ENCODE measurements at regions not wholly inside any gene's neighbourhood (a gene's known extent, or its start where the extent isn't known, plus 50 kb on each side); places are given as distances from the start of the nearest gene placed in this dataset.
"Not testable (repeated sequence)": the region's sequence is repeated elsewhere in the genome, so short reads cannot be mapped to it uniquely, and the experiment has no call there.

DNA sequence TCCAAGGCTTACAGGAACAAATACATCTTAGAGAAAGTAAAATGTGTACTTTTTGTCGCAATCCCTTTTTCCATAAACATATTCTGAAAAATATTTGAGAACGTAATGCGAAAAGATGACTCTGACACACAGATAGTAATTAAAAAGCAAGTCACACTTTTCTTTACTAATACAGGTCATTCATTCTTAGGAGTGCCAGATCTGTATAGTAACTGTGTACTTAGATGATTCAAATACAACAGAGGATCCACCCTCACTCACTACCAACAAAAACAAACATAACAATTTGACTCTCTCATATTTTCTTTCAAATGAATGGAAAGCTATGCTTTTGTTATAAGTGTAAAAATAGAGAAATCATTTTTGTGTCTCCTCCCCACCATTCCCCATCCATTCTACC lies 795.4 kb downstream of the SLC6A15 start:
- no peak for DNase-seq

GRCh38 chr12:84113666-84114065 lies 798.9 kb downstream of the SLC6A15 start:
- DNase-seq, result no peak

DNA sequence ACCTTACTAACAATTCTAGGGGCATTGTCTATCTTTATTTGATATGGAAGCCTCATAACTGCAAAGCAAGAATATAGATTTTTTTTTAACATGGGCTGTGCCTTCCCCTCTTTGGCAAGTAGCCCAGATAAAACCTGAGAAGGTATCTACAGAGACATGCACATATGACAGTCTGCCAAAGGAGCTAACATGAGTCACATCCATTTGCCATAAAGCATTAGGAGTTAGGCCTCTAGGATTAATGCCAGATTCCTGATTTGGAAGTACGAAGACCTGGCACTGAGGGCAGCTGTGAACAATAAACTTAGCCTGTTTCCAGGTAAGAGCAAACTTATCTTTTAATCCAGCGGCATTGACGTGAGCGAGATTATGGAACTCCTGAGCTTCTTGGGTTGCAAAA lies 808.7 kb downstream of the SLC6A15 start:
- not testable (repeated sequence) for DNase-seq

DNA sequence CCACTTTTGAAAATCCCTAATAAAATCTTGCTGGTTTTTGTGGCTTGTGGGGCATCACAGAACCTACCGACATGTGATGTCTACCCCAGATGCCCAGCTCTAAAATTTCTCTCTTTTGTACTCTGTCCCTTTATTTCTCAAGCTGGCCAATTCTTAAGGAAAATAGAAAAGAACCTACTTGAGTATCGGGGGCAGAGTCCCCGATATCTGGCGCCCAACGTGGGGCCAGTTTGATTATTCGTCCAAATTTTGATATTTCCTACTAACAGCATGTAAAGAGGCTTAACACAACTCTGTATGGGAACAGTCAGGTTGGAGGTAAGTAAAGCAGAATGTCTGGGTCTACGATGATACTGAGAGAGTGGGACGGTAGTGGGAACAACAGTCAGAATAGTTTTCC lies 810.6 kb downstream of the SLC6A15 start:
- not testable (repeated sequence) for DNase-seq

DNA sequence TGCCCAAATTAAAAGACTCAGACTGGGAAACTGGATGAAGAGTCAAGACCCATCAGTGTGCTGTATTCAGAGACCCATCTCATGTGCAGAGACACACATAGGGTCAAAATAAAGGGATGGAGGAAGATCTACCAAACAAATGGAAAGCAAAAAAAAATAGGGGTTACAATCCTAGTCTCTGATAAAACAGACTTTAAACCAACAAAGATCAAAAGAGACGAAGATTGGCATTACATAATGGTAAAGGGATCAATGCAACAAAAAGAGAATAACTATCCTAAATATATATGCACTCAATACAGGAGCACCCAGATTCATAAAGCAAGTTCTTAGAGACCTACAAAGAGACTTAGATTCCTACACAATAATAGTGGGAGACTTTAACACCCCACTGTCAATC lies 813.0 kb downstream of the SLC6A15 start:
- peak; percentile 16 to 83 for DNase-seq

GRCh38 chr12:84091651-84092050 lies 820.9 kb downstream of the SLC6A15 start:
- no peak for DNase-seq

- no peak for DNase-seq
Observed at GRCh38 chr12:84089356-84089755, 823.2 kb downstream of the SLC6A15 start.

DNA sequence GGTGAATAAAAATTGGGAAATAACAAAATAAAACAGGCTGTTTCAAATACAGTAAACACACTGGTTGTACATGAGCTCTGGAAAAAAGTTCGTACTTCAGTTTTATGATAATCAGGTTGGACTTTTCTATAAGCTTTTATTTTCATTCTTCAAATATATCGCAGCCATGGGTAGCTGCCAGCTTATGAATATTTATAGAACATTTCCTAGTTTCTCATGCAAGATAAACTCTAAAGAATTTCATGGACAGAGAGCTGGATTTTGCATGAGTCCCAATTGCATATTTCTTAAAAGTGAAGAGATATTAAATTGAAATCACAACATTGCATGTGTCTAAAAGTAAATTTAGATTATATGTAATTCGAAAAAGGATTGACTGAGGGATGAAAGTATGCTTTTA lies 827.6 kb downstream of the SLC6A15 start:
- no peak for DNase-seq

DNA sequence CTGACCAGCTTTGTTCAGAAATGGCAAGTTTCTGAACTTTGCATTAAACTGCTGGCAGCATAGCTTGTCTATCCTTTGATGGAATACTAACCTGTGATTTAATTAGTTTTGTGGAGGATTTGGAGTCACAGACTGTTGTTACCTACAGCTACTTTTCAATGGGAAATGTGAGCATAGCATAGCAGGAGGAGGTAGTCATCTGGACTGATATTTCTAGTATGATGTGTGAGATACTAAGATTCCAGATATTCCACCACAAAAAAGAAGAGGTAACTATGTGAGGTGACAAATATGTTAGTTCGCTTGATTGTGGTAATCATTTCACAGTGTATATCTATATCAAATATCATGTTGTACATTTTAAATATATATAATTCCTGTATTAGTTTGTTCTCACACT lies 833.0 kb downstream of the SLC6A15 start:
- no peak for DNase-seq

DNA sequence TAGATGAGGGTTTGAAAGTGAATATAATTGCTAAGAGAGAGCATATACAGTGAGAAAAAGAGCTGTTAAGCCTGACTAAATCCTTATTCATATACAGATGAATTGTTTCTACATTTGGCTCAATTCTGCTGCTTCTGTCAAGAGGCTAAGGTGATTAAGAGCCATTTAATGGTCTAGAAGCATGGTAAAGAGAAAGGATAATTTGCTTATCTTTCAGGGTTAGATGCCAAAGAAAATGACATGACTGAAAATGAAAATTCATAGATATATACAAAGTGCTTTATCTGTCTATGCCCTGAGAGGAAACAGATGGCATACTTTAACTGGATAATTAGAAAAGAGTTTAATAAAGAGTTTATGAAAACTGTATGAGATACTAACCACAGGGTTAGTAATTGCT lies 834.9 kb downstream of the SLC6A15 start:
- no peak for DNase-seq

DNA sequence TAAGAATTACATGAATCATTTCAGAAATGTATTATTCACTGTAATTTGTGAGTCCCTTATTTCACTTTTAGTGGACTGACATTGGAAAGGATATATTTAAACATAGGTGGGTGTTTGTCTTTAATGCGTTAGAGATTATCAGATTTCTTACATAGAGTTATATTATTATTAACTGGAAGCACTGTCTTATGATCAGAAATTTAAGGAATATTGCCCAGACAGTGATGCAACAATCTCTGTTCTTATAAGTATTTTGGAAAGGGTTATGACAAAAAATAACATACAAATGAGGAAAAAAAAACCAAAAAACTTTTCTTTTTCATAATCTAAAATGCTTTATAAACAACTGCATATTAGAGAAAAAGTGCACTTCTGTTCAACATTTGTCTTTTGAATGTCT lies 836.6 kb downstream of the SLC6A15 start:
- no peak for DNase-seq

DNA sequence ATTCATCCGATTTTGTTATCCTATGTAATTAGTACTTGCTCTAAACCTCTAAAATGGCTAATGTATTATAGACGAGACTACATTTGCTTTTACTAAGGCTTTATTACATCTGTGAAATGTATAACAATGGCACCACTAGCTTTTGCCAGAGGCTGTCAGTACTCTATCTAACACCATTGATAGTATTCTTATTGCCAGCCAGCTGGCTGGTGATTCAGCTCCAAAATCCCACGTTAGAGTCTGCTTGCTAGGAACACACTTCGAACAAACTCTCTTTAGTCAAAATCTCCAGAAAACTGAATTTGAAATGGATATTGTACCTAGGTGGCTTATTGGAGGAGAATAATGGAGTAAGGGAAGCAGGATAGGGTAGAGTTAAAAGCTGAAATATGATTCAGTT lies 839.2 kb downstream of the SLC6A15 start:
- DNase-seq, result no peak

DNA sequence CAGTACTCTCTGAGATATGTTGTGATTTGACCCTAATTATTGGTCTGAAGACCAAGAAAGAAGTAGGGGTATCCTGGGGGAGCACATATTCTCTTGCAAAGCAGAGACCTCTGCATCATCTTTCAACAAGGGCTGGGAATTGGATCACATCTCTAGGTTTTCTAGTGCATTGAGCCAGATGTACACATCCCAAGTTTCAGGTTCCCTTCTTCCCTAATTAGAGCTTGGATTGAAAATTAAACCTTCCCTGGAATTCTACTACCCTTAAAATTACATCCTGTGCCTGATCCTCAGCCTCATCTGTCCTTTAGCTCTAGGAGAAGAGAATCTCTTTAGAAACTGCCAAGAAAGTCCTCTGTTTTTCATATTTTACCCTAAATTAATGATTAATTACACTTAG lies 839.6 kb downstream of the SLC6A15 start:
- DNase-seq, result no peak

DNA sequence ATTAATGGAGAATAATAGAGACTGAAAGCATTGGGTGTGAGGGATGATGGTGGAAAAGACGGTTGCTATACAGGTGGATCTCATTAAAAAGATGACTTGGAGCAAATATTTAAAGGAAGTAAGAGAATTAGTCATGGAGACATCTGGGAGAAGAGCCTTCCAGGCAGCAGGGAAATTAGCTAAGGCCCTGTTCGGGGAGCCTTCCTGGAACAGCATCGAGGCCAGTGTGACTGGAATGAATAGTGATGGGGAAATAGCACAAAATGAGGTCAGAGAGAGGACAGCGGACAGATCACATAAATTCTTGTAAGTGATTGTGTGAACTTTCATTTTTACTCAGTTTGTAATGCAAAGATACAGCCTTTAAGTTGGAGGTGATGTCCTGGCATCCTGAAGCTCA lies 842.3 kb downstream of the SLC6A15 start:
- DNase-seq, result no peak

GRCh38 chr12:84069699-84070098 lies 842.9 kb downstream of the SLC6A15 start:
- DNase-seq, result no peak

DNA sequence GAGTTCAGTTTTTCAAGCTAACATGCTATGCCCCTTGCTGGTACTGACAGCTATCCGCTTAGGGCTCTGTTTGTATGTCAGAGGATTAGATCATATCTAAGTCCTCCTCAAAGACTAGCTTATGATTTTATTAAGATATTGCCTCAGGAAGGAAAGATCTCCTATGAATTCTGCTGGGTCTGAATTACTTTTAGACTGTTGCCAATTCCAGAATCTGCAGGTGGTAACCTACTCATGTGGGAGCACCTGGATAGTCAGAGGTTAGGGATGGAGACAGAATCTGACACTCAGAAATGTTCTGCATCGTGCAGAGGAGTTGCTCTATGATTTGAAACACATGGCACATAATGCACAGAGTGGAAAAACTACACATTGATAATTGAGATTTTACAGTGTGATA lies 843.4 kb downstream of the SLC6A15 start:
- DNase-seq, result no peak

DNA sequence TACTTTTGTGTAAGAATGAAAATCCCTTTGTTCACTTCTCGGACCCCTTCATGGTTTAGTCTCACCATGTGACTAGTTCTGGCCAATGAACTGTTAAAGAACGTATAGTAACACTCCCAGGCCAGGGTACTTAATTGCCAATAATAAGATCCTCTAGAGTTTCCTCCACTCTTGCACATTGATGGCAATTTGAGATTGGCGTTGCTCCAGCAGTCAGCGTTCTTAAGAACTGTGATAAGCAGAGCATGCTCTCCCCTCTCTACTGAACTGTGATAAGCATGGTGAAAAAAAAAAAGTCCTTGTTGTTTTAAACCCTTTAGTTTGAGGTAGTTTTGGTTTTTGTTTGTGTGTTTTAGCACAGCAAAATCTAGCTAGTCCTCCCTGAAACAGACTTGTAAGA lies 854.5 kb downstream of the SLC6A15 start:
- no peak for DNase-seq

DNA sequence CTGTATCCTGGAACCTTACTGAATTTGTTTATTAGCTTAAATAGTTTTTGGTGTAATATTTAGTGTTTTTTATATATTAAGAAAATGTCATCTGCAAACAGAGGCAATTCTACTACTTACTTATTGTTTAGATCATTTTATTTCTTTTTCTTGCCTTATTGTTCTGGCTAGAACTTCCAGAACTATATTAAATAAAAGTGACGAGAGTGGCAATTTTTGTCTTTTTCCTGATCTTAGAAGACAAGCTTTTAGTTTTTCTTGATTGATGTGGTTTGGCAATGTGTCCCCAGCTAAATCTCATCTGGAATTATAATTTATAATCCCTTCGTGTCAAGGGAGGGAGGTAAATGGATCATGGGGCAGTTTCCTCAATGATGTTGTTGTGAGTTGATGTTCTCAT lies 857.8 kb downstream of the SLC6A15 start:
- no peak for DNase-seq

- no peak for DNase-seq
Observed at GRCh38 chr12:84047881-84048280, 864.7 kb downstream of the SLC6A15 start.

DNA sequence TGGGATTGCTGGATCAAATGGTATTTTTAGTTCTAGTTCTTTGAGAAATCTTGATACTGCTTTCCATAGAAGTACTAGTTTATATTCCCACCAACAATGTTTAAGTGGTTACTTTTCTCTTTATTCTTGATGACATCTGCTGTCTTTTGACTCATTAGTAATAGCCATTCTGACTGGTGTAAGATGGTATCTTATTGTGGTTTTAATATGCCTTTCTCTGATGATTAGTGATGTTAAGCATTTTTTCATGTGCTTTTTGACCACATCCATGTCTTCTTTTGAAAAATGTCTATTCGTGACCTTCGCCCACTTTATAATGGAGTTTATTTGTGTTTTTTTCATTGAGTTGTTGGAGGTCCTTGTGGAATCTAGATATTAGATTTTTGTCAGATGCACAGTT lies 865.7 kb downstream of the SLC6A15 start:
- DNase-seq, result no peak

DNA sequence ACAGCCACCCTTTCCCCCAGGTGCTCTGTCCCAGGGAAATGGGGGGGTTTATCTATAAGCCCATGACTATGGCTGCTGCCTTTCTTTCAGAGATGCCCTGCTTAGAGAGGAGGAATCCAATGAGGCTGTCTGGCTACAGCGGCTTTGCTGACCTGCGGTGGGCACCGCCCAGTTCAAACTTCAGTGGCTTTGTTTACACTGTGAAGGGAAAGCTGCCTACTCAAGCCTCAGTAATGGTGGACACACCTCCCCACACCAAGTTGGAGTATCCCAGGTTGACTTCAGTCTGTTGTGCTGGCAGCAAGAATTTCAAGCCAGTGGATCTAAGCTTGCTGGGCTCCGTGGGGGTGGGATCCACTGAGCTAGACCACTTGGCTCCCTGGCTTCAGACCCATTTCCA lies 869.2 kb downstream of the SLC6A15 start:
- DNase-seq, result no peak

DNA sequence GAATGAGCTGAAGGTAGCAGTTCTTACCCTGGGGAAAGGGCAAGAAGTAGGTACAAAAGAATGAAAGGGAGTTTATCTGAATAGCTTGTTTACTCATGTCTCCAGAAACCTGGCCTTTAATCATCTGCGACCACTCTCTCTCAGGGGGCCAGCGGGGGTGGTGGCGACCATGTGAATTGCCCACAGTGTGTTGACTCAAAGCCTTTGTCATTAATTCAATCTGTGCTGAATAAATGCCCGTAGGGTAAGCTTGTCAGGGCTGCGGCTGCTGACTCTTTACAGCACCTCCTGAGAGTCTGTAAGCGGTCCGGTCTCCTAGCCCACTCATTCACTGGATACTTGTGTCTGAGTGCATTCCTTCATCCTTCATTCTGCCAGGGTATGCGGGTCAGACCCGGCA lies 874.4 kb downstream of the SLC6A15 start:
- DNase-seq, result no peak

- no peak for DNase-seq
Observed at GRCh38 chr12:84036912-84037311, 875.7 kb downstream of the SLC6A15 start.

- no peak for DNase-seq
Observed at GRCh38 chr12:84035766-84036165, 876.8 kb downstream of the SLC6A15 start.

- no peak for DNase-seq
Observed at GRCh38 chr12:84034871-84035270, 877.7 kb downstream of the SLC6A15 start.

GRCh38 chr12:84033162-84033561 lies 879.4 kb downstream of the SLC6A15 start:
- DNase-seq, result no peak
